H9 (cell line): ENCODE measurements at regions not wholly inside any gene's neighbourhood (a gene's known extent, or its start where the extent isn't known, plus 50 kb on each side); places are given as distances from the start of the nearest gene placed in this dataset.

ENCODE experiments used
- DNase-seq: peaks from one replicate; pipeline ENCODE4 v3.0.0-alpha.2; 2017
- H2AFZ ChIP-seq: one replicate; pipeline ENCODE4 v1.6.1; 2013; ENCODE audit warnings: mild to moderate bottlenecking, low read length, control low read depth, moderate library complexity
- H2AK5ac ChIP-seq: 2 replicates; pipeline ENCODE4 v1.6.1; 2013; ENCODE audit warnings: low read length, control low read depth, mixed read lengths; ENCODE audit not compliant: insufficient read length
- H2BK120ac ChIP-seq: one replicate; pipeline ENCODE4 v1.6.1; 2013; ENCODE audit warnings: low read depth, mild to moderate bottlenecking, low read length, control low read depth, inconsistent platforms; ENCODE audit not compliant: poor library complexity, severe bottlenecking
- H2BK12ac ChIP-seq: 2 replicates; pipeline ENCODE4 v1.6.1; 2013; ENCODE audit warnings: low read length, control low read depth, mixed read lengths, low read depth; ENCODE audit not compliant: insufficient read length
- H2BK15ac ChIP-seq: 2 replicates; pipeline ENCODE4 v1.6.1; 2013; ENCODE audit warnings: low read depth, low read length, control low read depth
- H2BK20ac ChIP-seq: one replicate; pipeline ENCODE4 v1.6.1; 2013; ENCODE audit warnings: low read depth, mild to moderate bottlenecking, low read length, control low read depth, inconsistent platforms; ENCODE audit not compliant: poor library complexity, severe bottlenecking
- H2BK5ac ChIP-seq: 2 replicates; pipeline ENCODE4 v1.6.1; 2013; ENCODE audit warnings: low read length, control low read depth, mixed read lengths; ENCODE audit not compliant: insufficient read length
- H3K14ac ChIP-seq: 2 replicates; pipeline ENCODE4 v1.6.1; 2013; ENCODE audit warnings: low read length, control low read depth; ENCODE audit not compliant: insufficient read depth
- H3K18ac ChIP-seq: 2 replicates; pipeline ENCODE4 v1.6.1; 2013; ENCODE audit warnings: low read depth, mild to moderate bottlenecking, mixed read lengths, low read length, control low read depth; ENCODE audit not compliant: insufficient read length
- H3K23ac ChIP-seq: 2 replicates; pipeline ENCODE4 v1.6.1; 2013; ENCODE audit warnings: low read length, control low read depth, mixed read lengths, low read depth; ENCODE audit not compliant: insufficient read length
- H3K23me2 ChIP-seq: 2 replicates; pipeline ENCODE4 v1.6.1; 2013; ENCODE audit warnings: low read depth, mild to moderate bottlenecking, mixed read lengths, low read length, control low read depth; ENCODE audit not compliant: insufficient read length, poor library complexity, severe bottlenecking
- H3K27ac ChIP-seq: 2 replicates; pipeline ENCODE4 v1.5.1; 2013; ENCODE audit warnings: low read length, control low read depth, mixed read lengths, low read depth; ENCODE audit not compliant: insufficient read length
- H3K27me3 ChIP-seq: 2 replicates; pipeline ENCODE4 v1.6.1; 2013; ENCODE audit warnings: low read length, control low read depth, inconsistent platforms; ENCODE audit not compliant: insufficient read depth
- H3K4ac ChIP-seq: 2 replicates; pipeline ENCODE4 v1.6.1; 2013; ENCODE audit warnings: low read depth, mild to moderate bottlenecking, control low read depth, inconsistent platforms, low read length, moderate library complexity
- H3K4me1 ChIP-seq: 2 replicates; pipeline ENCODE4 v1.6.1; 2013; ENCODE audit warnings: low read length, control low read depth, inconsistent platforms; ENCODE audit not compliant: insufficient read depth
- H3K4me2 ChIP-seq: 2 replicates; pipeline ENCODE4 v1.6.1; 2013; ENCODE audit warnings: low read length, control low read depth, mixed read lengths; ENCODE audit not compliant: insufficient read length, insufficient read depth
- H3K56ac ChIP-seq: 2 replicates; pipeline ENCODE4 v1.6.1; 2013; ENCODE audit warnings: low read depth, mild to moderate bottlenecking, mixed read lengths, low read length, control low read depth; ENCODE audit not compliant: insufficient read length
- H3K79me1 ChIP-seq: 2 replicates; pipeline ENCODE4 v1.6.1; 2013; ENCODE audit warnings: low read depth, mild to moderate bottlenecking, moderate library complexity, low read length, control low read depth, inconsistent platforms; ENCODE audit not compliant: insufficient read depth, poor library complexity, severe bottlenecking
- H3K79me2 ChIP-seq: 2 replicates; pipeline ENCODE4 v1.6.1; 2013; ENCODE audit warnings: low read length, control low read depth, inconsistent platforms; ENCODE audit not compliant: insufficient read depth
- H3K9ac ChIP-seq: 2 replicates; pipeline ENCODE4 v1.6.1; 2013; ENCODE audit warnings: low read length, control low read depth, mixed read lengths; ENCODE audit not compliant: insufficient read length; ENCODE audit errors: extremely low read depth
- H3K9me3 ChIP-seq: one replicate; pipeline ENCODE4 v1.6.1; 2013; ENCODE audit warnings: low read depth, low read length, inconsistent platforms; ENCODE audit not compliant: control insufficient read depth
- H3T11ph ChIP-seq: one replicate; pipeline ENCODE4 v1.6.1; 2013; ENCODE audit warnings: mild to moderate bottlenecking, low read length, control low read depth, inconsistent platforms
- H4K20me1 ChIP-seq: one replicate; pipeline ENCODE4 v1.6.1; 2013; ENCODE audit not compliant: control insufficient read depth, insufficient read length, insufficient read depth
- H4K5ac ChIP-seq: 2 replicates; pipeline ENCODE4 v1.6.1; 2013; ENCODE audit warnings: low read depth, mild to moderate bottlenecking, mixed read lengths, low read length, control low read depth; ENCODE audit not compliant: insufficient read length
- H4K8ac ChIP-seq: replicated peaks from 2 replicates; pipeline ENCODE4 v1.6.1; 2013; ENCODE audit warnings: low read length, control low read depth, mixed read lengths, low read depth; ENCODE audit not compliant: insufficient read length
- H4K91ac ChIP-seq: 2 replicates; pipeline ENCODE4 v1.6.1; 2013; ENCODE audit warnings: low read depth, mild to moderate bottlenecking, moderate library complexity, mixed read lengths, low read length, control low read depth; ENCODE audit not compliant: insufficient read length
- H3K27ac Mint-ChIP-seq, 3 experiments: 2 replicates in 2 of 3; 3 replicates in 1 of 3; pipeline ENCODE4 v1.8.0; 2020 to 2021; ENCODE audit warnings: mixed read lengths in 3 of 3, mild to moderate bottlenecking in 1 of 3, moderate library complexity in 1 of 3
- H3K27me3 Mint-ChIP-seq: 2 replicates; pipeline ENCODE4 v1.8.0; 2021; ENCODE audit warnings: low read depth, mild to moderate bottlenecking, moderate library complexity, mixed read lengths
- H3K36me3 Mint-ChIP-seq, 3 experiments: 2 replicates in 2 of 3; 3 replicates in 1 of 3; pipeline ENCODE4 v1.8.0; 2020 to 2021; ENCODE audit warnings: low read depth in 3 of 3, mixed read lengths in 3 of 3; ENCODE audit not compliant: insufficient read depth in 1 of 3
- H3K4me1 Mint-ChIP-seq, 2 experiments: 2 replicates each; pipeline ENCODE4 v1.8.0; 2020; ENCODE audit warnings: mixed read lengths in 2 of 2
- H3K4me3 Mint-ChIP-seq, 2 experiments: 2 replicates in 1 of 2; 3 replicates in 1 of 2; pipeline ENCODE4 v1.8.0; 2020 to 2021; ENCODE audit warnings: mild to moderate bottlenecking in 2 of 2, mixed read lengths in 2 of 2, moderate library complexity in 1 of 2
- H3K9me3 Mint-ChIP-seq, 2 experiments: 2 replicates in 1 of 2; 3 replicates in 1 of 2; pipeline ENCODE4 v1.8.0; 2020; ENCODE audit warnings: mild to moderate bottlenecking in 2 of 2, mixed read lengths in 2 of 2, moderate library complexity in 1 of 2
- WGBS: extraction: QIAGEN DNeasy Blood & Tissue Kit; methylation state at CpG from one replicate; pipeline ENCODE4 v1.1.7; 2013; ENCODE audit warnings: missing lambda C conversion rate, low lambda C conversion rate, mixed read lengths; ENCODE audit not compliant: insufficient read length; ENCODE audit errors: extremely low coverage; 5-methylcytosine and 5-hydroxymethylcytosine counted together
- TF ChIP-seq, protein P1 (sequence below): fragments of 200-600 bp; sonication (generic); conservative IDR thresholded peaks from 3 replicates; pipeline ENCODE4 v1.8.0; 2021; ENCODE audit warnings: antibody characterized with exemption, mild to moderate bottlenecking

DNA sequence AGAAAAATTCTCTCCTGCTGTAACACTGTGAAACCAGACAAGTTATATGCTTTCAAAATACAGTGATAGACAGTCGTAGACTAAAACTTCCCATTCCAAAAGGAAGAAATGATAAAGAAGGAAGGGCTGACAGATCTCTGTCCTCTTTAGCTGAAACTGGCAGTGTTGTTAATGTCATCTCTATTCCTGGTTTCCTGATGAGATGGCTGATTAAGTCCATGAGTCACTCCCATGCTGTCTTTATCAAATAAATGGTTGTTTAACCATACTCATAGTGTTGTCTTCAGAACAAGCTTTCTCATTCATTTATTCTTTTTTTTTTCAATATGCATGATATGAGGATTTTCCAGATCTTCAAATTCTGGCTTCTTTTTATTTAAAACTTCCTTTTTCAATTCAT, 952.2 kb upstream of the WWC1 start:
- H3K4me3 Mint-ChIP-seq: no peak overlapping the region
- Histone ChIP-seq H4K91ac (no peak overlapping the region), H3K56ac (no peak overlapping the region), H3K79me1 (no peaks in the 10 kb centered on the region), H3K4me1 (no peaks in the 10 kb centered on the region), H3K4ac (no peak overlapping the region), H3K27me3 (no peaks in the 10 kb centered on the region), H4K8ac (no peak overlapping the region), H3K79me2 (no peaks in the 10 kb centered on the region), H3K18ac (no peak overlapping the region), H2AFZ (no peak overlapping the region), H3K14ac (no peak overlapping the region), H3K23me2 (no peaks in the 10 kb centered on the region), H4K20me1 (no peaks in the 10 kb centered on the region), H2BK12ac (no peak overlapping the region), H2BK120ac (no peak overlapping the region), H3K4me2 (no peak overlapping the region), H4K5ac (no peak overlapping the region), H2BK5ac (no peak overlapping the region), H3K9ac (no peak overlapping the region), H2BK20ac (no peak overlapping the region), H3K9me3 (no peaks in the 10 kb centered on the region), H2AK5ac (no peak overlapping the region), H2BK15ac (no peak overlapping the region), H3T11ph (no peak overlapping the region), H3K27ac (no peak overlapping the region), H3K23ac (no peak overlapping the region)
- H3K27ac Mint-ChIP-seq: no peak overlapping the region; a peak in 1 of 7 replicates
- no peak for DNase-seq
- TF ChIP-seq, protein P1, sequence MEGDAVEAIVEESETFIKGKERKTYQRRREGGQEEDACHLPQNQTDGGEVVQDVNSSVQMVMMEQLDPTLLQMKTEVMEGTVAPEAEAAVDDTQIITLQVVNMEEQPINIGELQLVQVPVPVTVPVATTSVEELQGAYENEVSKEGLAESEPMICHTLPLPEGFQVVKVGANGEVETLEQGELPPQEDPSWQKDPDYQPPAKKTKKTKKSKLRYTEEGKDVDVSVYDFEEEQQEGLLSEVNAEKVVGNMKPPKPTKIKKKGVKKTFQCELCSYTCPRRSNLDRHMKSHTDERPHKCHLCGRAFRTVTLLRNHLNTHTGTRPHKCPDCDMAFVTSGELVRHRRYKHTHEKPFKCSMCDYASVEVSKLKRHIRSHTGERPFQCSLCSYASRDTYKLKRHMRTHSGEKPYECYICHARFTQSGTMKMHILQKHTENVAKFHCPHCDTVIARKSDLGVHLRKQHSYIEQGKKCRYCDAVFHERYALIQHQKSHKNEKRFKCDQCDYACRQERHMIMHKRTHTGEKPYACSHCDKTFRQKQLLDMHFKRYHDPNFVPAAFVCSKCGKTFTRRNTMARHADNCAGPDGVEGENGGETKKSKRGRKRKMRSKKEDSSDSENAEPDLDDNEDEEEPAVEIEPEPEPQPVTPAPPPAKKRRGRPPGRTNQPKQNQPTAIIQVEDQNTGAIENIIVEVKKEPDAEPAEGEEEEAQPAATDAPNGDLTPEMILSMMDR: no peak
- H3K36me3 Mint-ChIP-seq: no peaks in the 10 kb centered on the region
- H3K4me1 Mint-ChIP-seq: peaks cover 15 to 16% of the 10 kb centered on the region in 2 experiments
- no CpG with 5 or more reads among the region's 1 CpG for WGBS
- no peaks in the 10 kb centered on the region for H3K27me3 Mint-ChIP-seq
- peaks cover 0 to 2% of the 10 kb centered on the region in 2 experiments; a peak in 1 of 5 replicates for H3K9me3 Mint-ChIP-seq
